SJCRH30 (cell line): ENCODE measurements at regions not wholly inside any gene's neighbourhood (a gene's known extent, or its start where the extent isn't known, plus 50 kb on each side); places are given as distances from the start of the nearest gene placed in this dataset.

ENCODE experiments used
- DNase-seq, 2 experiments: peaks; one replicate each; pipeline ENCODE4 v3.0.0-alpha.2; 2015 to 2020
- H3K27ac ChIP-seq: fragments of 250-450 bp; sonication (Bioruptor Pico); 2 replicates; pipeline ENCODE4 v1.5.1; 2020; ENCODE audit warnings: mild to moderate bottlenecking, moderate library complexity
- H3K27me3 ChIP-seq: fragments of 250-450 bp; sonication (Bioruptor Pico); 2 replicates; pipeline ENCODE4 v1.5.1; 2020; ENCODE audit warnings: mild to moderate bottlenecking, moderate library complexity
- H3K36me3 ChIP-seq: fragments of 250-450 bp; sonication (Bioruptor Pico); 2 replicates; pipeline ENCODE4 v1.5.1; 2020; ENCODE audit warnings: mild to moderate bottlenecking, moderate library complexity
- H3K4me1 ChIP-seq: fragments of 250-450 bp; sonication (Bioruptor Pico); 2 replicates; pipeline ENCODE4 v1.5.1; 2020; ENCODE audit warnings: mild to moderate bottlenecking, moderate library complexity
- H3K4me3 ChIP-seq: fragments of 250-450 bp; sonication (Bioruptor Pico); 2 replicates; pipeline ENCODE4 v1.5.1; 2020; ENCODE audit warnings: mild to moderate bottlenecking, moderate library complexity
- H3K9me3 ChIP-seq: fragments of 250-450 bp; sonication (Bioruptor Pico); replicated peaks from 2 replicates; pipeline ENCODE4 v1.5.1; 2020; ENCODE audit warnings: mild to moderate bottlenecking, moderate library complexity

- H3K36me3 ChIP-seq = no peaks in the 10 kb centered on the region
- peak overlapping the region; percentile 46 for H3K4me3 ChIP-seq
- H3K27ac ChIP-seq = peak overlapping the region; percentile 46
- 0 out of 2 replicates have a peak, but pooled peaks cover 5% of the 10 kb centered on the region for H3K4me1 ChIP-seq
- no peaks in the 10 kb centered on the region for H3K27me3 ChIP-seq
- H3K9me3 ChIP-seq = peaks cover 2% of the 10 kb centered on the region
- DNase-seq = peak; percentile 64 to 84
Observed at GRCh38 chr2:54360055-54360792, 95.9 kb upstream of the SPTBN1 start.

GRCh38 chr2:54364409-54364808 is 91.7 kb upstream of the SPTBN1 start:
- H3K4me3 ChIP-seq = no peak overlapping the region
- no peaks in the 10 kb centered on the region for H3K36me3 ChIP-seq
- H3K4me1 ChIP-seq = 0 out of 2 replicates have a peak, but pooled peaks cover 5% of the 10 kb centered on the region
- no peaks in the 10 kb centered on the region for H3K27me3 ChIP-seq
- DNase-seq = no peak
- H3K27ac ChIP-seq = no peak overlapping the region
- peaks cover 19% of the 10 kb centered on the region for H3K9me3 ChIP-seq

DNA sequence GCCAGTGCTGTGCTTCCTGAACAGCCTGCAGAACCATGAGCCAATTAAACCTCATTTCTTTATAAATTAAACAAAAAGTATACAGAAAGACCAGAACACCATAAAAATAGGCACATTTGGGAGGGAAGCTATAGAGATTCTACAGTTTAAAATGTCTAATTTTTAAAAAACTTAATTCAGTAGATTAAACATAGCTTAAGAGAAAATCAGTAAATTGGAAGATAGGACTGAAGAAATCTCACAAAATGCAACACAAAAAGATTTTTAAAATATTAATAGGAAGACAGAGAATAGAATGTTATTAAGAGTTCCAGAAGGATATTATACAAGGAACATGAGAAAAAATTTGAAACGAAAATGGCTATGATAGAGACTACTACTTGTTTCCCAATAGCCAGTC is 90.5 kb upstream of the SPTBN1 start:
- no peak overlapping the region for H3K4me3 ChIP-seq
- no peak overlapping the region for H3K27ac ChIP-seq
- H3K27me3 ChIP-seq = no peaks in the 10 kb centered on the region
- no peak for DNase-seq
- H3K4me1 ChIP-seq = peaks cover 6% of the 10 kb centered on the region
- no peaks in the 10 kb centered on the region for H3K36me3 ChIP-seq
- peaks cover 19% of the 10 kb centered on the region for H3K9me3 ChIP-seq

DNA sequence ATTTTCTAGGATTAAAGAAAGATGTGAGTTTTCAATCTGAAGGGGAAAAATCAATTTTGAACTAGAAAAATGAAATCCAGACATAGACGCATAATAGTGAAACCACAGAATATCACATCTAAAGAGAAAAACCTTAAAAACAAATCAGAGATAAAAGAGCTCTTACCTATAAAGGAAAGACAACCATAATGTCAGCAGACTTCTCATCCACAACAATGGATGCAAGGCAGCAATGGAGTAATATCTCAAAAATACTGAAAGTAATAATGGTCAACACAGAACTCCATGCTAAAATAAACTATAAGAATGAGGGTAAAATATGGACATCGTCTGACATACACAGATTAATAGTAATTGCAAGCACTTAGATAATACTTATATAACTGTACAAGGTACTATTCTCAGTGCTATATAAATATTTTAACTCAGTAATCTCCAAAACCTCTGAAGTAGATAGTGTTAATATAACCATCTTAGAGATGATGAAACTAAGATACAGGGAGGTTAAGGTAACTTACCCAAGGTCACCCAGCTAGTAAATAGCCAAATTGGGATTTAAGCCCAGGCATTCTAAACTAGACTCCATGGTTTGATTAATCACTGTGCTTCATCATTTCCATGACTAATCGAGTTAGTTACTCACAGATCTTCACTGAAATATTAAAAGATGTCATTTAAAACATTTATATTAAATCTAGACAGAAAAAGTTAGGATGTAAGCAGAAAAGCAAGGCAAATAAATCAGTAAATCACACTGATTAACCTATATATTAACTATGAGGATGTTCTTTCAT is 89.4 kb upstream of the SPTBN1 start:
- DNase-seq = no peak
- no peak overlapping the region for H3K27ac ChIP-seq
- H3K36me3 ChIP-seq = no peaks in the 10 kb centered on the region
- H3K9me3 ChIP-seq = peaks cover 19% of the 10 kb centered on the region
- H3K27me3 ChIP-seq = no peaks in the 10 kb centered on the region
- H3K4me1 ChIP-seq = peaks cover 11% of the 10 kb centered on the region
- no peak overlapping the region for H3K4me3 ChIP-seq

- Histone ChIP-seq H3K4me3 (no peak overlapping the region), H3K36me3 (no peaks in the 10 kb centered on the region), H3K27me3 (no peaks in the 10 kb centered on the region), H3K4me1 (peaks cover 24% of the 10 kb centered on the region), H3K27ac (peak overlapping the region; percentile 76), H3K9me3 (peaks cover 13% of the 10 kb centered on the region)
- peak; percentile 22 to 47 for DNase-seq
Observed at GRCh38 chr2:54370405-54371104, 85.6 kb upstream of the SPTBN1 start.

DNA sequence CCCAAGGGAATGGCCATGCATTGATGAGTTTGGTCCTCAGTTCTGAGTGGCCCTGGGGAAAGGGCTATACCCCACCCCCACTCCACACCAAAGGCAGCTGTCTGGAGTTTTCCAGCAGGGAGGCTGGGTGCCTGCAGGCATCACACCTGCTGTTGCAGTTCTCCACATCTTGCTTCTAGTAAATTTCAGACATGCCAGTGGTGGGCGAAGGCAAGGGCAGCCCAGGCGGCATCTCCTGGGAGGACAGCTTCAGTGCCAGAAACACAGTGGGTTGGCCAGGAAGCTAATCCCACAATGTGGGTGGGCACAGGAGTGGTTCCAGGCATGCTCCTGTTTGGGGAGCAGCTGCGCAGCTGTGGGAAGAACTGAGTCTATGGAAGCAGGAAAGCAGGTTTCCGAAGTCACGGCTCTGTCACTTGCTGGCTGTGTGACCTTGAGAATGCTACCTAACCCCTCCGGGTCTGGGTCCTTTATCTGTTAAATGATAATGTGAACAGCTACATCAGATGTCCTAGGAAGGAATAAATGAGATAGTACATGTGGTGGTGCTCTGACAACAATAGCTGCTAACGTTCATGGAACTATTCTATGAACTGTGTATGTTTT is 84.6 kb upstream of the SPTBN1 start:
- peak overlapping the region; percentile 76 for H3K27ac ChIP-seq
- no peaks in the 10 kb centered on the region for H3K36me3 ChIP-seq
- peak; percentile 100 for DNase-seq
- H3K4me1 ChIP-seq = peaks cover 25% of the 10 kb centered on the region
- peaks cover 3% of the 10 kb centered on the region for H3K9me3 ChIP-seq
- no peaks in the 10 kb centered on the region for H3K27me3 ChIP-seq
- peak overlapping the region; percentile 41 for H3K4me3 ChIP-seq

- Histone ChIP-seq H3K36me3 (no peaks in the 10 kb centered on the region), H3K27ac (peak overlapping the region; percentile 76), H3K9me3 (peaks cover 3% of the 10 kb centered on the region), H3K4me3 (peak overlapping the region; percentile 41), H3K27me3 (no peaks in the 10 kb centered on the region), H3K4me1 (peaks cover 31% of the 10 kb centered on the region)
- DNase-seq = peak; percentile 73 to 82
Observed at GRCh38 chr2:54372361-54372760, 83.8 kb upstream of the SPTBN1 start.

GRCh38 chr2:54373855-54374254 is 82.3 kb upstream of the SPTBN1 start:
- H3K4me1 ChIP-seq = peaks cover 31% of the 10 kb centered on the region
- DNase-seq = no peak
- no peaks in the 10 kb centered on the region for H3K27me3 ChIP-seq
- no peak overlapping the region for H3K27ac ChIP-seq
- H3K4me3 ChIP-seq = no peak overlapping the region
- H3K36me3 ChIP-seq = no peaks in the 10 kb centered on the region
- no peaks in the 10 kb centered on the region for H3K9me3 ChIP-seq

GRCh38 chr2:54374591-54375364 is 81.3 kb upstream of the SPTBN1 start:
- no peak for DNase-seq
- Histone ChIP-seq H3K27me3 (no peaks in the 10 kb centered on the region), H3K4me3 (no peak overlapping the region), H3K9me3 (no peaks in the 10 kb centered on the region), H3K27ac (no peak overlapping the region), H3K36me3 (no peaks in the 10 kb centered on the region), H3K4me1 (peaks cover 38% of the 10 kb centered on the region)

DNA sequence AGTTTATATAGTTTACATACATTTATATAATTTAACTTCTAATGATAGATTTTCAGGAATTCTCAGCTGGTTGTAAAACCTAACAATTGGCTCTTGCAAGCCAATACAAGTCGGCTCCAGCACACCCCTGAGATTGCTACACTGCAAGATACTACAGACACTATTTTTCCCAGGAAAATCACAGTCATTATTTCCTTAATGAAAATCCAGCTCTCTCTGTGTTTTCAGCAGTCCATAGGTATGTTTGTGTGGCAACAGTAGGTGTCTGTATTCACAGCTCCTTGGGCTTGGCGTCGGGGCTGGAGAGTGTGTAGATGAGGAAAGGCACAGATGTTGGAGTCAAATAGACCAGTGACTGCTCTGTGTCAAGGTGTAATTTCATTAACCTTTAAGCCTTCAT is 78.7 kb upstream of the SPTBN1 start:
- no peaks in the 10 kb centered on the region for H3K9me3 ChIP-seq

GRCh38 chr2:54377901-54378493 is 78.1 kb upstream of the SPTBN1 start:
- Histone ChIP-seq H3K27ac (no peak overlapping the region), H3K4me1 (peaks cover 19% of the 10 kb centered on the region; the same call in 1 of the 2 replicates), H3K4me3 (no peak overlapping the region), H3K9me3 (no peaks in the 10 kb centered on the region), H3K27me3 (no peaks in the 10 kb centered on the region), H3K36me3 (no peaks in the 10 kb centered on the region)
- DNase-seq = no peak

More for the DNA sequence above, 78.7 kb upstream of the SPTBN1 start:
- no peak overlapping the region for H3K4me3 ChIP-seq
- no peaks in the 10 kb centered on the region for H3K36me3 ChIP-seq
- H3K27ac ChIP-seq = no peak overlapping the region
- peaks cover 22% of the 10 kb centered on the region for H3K4me1 ChIP-seq
- no peaks in the 10 kb centered on the region for H3K27me3 ChIP-seq
- DNase-seq = no peak

GRCh38 chr2:54380670-54381069 is 75.5 kb upstream of the SPTBN1 start:
- H3K4me1 ChIP-seq = peaks cover 18% of the 10 kb centered on the region; the same call in 1 of the 2 replicates
- H3K27me3 ChIP-seq = no peaks in the 10 kb centered on the region
- no peaks in the 10 kb centered on the region for H3K36me3 ChIP-seq
- DNase-seq = no peak
- no peak overlapping the region for H3K4me3 ChIP-seq
- no peaks in the 10 kb centered on the region for H3K9me3 ChIP-seq
- H3K27ac ChIP-seq = no peak overlapping the region

DNA sequence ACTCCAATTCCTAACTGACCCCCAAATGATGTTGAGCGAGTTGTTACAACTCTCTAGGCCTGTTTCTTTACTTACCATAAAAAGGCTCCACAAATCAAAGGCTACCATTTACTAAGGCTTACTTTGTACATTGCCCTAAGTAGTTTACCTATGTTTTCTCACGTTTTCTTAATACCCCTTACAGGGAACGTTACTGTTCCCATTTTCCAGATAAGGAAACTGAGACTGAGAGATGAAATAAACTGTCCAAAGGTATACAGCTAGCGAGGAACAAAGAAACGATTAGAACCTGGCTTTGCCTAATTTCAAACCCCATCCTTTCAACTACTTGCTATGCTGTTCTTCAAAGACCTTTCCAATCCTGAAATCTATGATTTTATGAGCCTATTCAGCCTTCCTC is 74.8 kb upstream of the SPTBN1 start:
- Histone ChIP-seq H3K4me3 (no peak overlapping the region), H3K9me3 (no peaks in the 10 kb centered on the region), H3K27ac (no peak overlapping the region), H3K4me1 (peaks cover 18% of the 10 kb centered on the region; the same call in 1 of the 2 replicates), H3K27me3 (no peaks in the 10 kb centered on the region), H3K36me3 (no peaks in the 10 kb centered on the region)
- DNase-seq = no peak

DNA sequence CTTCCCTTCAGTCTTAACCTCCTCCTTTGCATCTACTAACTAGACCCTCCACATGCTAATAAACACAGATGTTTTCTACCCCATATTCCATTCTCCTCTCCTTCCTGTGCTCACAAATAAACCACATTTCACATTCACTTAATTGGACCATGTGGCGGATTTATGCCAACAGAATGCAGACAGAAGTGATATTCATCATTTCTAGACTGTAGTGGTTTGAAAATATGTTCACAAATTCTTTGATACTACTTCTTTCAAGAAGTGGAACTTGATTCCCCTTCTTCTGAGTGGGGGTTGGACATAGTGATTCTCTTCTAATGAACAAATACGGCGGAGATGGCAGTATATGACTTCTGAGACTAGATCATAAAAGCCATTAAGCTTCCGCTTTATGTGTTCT is 73.5 kb upstream of the SPTBN1 start:
- Histone ChIP-seq H3K36me3 (no peaks in the 10 kb centered on the region), H3K27me3 (no peaks in the 10 kb centered on the region), H3K9me3 (no peaks in the 10 kb centered on the region), H3K4me3 (no peak overlapping the region), H3K4me1 (peaks cover 18% of the 10 kb centered on the region; the same call in 1 of the 2 replicates), H3K27ac (no peak overlapping the region)
- no peak for DNase-seq
